ENCODE measurements at regions not wholly inside any gene's neighbourhood (a gene's known extent, or its start where the extent isn't known, plus 50 kb on each side); places are given as distances from the start of the nearest gene placed in this dataset.

- Histone ChIP-seq H4K91ac (ENCODE audit: insufficient read length, low read depth, low read length) (no peak overlapping the region), H4K8ac (replicated peaks; ENCODE audit: insufficient read length, low read depth, low read length) (no peak overlapping the region), H3K18ac (ENCODE audit: insufficient read length, low read depth, low read length) (no peak overlapping the region), H2BK120ac (ENCODE audit: low read depth, low read length, poor library complexity, severe bottlenecking) (no peak overlapping the region), H3T11ph (ENCODE audit: low read length) (no peak overlapping the region), H3K23me2 (ENCODE audit: insufficient read length, low read depth, low read length, poor library complexity, severe bottlenecking) (no peaks in the 10 kb centered on the region), H4K5ac (ENCODE audit: insufficient read length, low read depth, low read length) (no peak overlapping the region), H2BK20ac (ENCODE audit: low read depth, low read length, poor library complexity, severe bottlenecking) (no peak overlapping the region), H3K27me3 (ENCODE audit: insufficient read depth, low read length) (no peaks in the 10 kb centered on the region), H3K4ac (ENCODE audit: low read depth, low read length) (no peak overlapping the region), H2BK12ac (ENCODE audit: insufficient read length, low read depth, low read length) (no peak overlapping the region), H2BK15ac (ENCODE audit: low read depth, low read length) (no peak overlapping the region), H2AFZ (ENCODE audit: low read length) (no peak overlapping the region), H3K9ac (ENCODE audit: extremely low read depth, insufficient read length, low read length) (no peak overlapping the region), H2AK5ac (ENCODE audit: insufficient read length, low read length) (no peak overlapping the region), H3K23ac (ENCODE audit: insufficient read length, low read depth, low read length) (no peak overlapping the region), H3K79me2 (ENCODE audit: insufficient read depth, low read length) (no peaks in the 10 kb centered on the region), H3K4me1 (ENCODE audit: insufficient read depth, low read length) (no peaks in the 10 kb centered on the region), H3K79me1 (ENCODE audit: insufficient read depth, low read depth, low read length, poor library complexity, severe bottlenecking) (no peaks in the 10 kb centered on the region), H3K14ac (ENCODE audit: insufficient read depth, low read length) (no peak overlapping the region), H3K56ac (ENCODE audit: insufficient read length, low read depth, low read length) (no peak overlapping the region), H3K9me3 (ENCODE audit: control insufficient read depth, low read depth, low read length) (no peaks in the 10 kb centered on the region), H2BK5ac (ENCODE audit: insufficient read length, low read length) (no peak overlapping the region), H3K4me2 (ENCODE audit: insufficient read depth, insufficient read length, low read length) (no peak overlapping the region), H4K20me1 (ENCODE audit: control insufficient read depth, insufficient read depth, insufficient read length) (no peaks in the 10 kb centered on the region), H3K27ac (ENCODE audit: insufficient read length, low read depth, low read length) (no peak overlapping the region)
- Mint-ChIP-seq H3K4me3 (no peak overlapping the region), H3K27me3 (ENCODE audit: low read depth) (no peaks in the 10 kb centered on the region), H3K36me3 (ENCODE audit: insufficient read depth in 1 of 3, low read depth in 3 of 3) (peaks cover 0 to 4% (median 3%) of the 10 kb centered on the region in 3 experiments; a peak in 4 of 7 replicates), H3K4me1 (no peaks in the 10 kb centered on the region), H3K27ac (no peak overlapping the region), H3K9me3 (peaks cover 3% of the 10 kb centered on the region in 2 experiments; a peak in 2 of 5 replicates)
- TF ChIP-seq CTCF (conservative IDR thresholded peaks at IDR 0.05), result no peak
- WGBS (ENCODE audit: extremely low coverage, insufficient read length, low lambda C conversion rate), result no CpG with 5 or more reads among the region's 4 CpGs
- DNase-seq, result no peak
Observed at GRCh38 chr18:67354692-67355091, 161.8 kb downstream of the DSEL start.
